ENCODE measurements at regions not wholly inside any gene's neighbourhood (a gene's known extent, or its start where the extent isn't known, plus 50 kb on each side); places are given as distances from the start of the nearest gene placed in this dataset.

DNA sequence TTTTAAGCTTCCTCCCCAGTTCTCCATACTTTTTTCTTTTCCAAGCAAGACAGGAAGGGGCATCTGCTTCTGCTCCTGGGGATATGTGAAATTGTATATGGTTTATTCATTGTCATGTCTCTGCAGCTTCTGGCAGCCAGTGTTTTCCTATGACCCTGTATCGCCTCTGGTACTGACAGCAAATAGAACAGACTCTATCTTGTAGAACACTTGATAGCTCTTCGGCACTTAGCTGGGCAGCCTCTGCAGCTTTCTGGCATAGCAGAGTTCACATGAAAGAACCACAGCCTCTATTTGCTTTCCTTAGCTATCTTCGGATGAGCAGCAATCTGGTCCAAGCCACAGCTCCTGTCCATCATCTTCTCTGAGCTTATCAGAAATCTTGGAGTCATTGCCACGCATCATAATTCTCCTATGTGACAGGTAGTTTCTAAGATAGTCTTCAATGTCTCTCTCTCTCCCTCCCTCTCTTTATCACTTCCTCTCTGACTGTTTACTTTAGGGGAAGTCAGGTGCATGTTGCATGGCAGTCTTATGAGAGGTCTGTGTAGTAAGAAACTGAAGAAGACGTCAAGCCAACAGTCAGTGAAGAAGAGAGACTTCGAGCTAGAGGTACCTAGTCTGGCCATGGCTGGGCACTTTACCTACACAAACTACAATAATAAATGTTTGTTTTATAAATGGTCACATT, 627.7 kb upstream of the CDH2 start:
- TF ChIP-seq POLR2A (IDR thresholded peaks at IDR 0.05; ENCODE audit: control extremely low read depth in 1 of 2, low read depth in 2 of 2, low read length in 2 of 2) (no peak), HDAC2 (IDR thresholded peaks at IDR 0.05; ENCODE audit: borderline replicate concordance in 1 of 2, low read depth in 2 of 2, low read length in 2 of 2) (no peak), CTCF (IDR thresholded peaks at IDR 0.05; ENCODE audit: control extremely low read depth in 1 of 3, insufficient read depth in 1 of 3, low read depth in 1 of 3, low read length in 3 of 3) (no peak), KDM1A (IDR thresholded peaks at IDR 0.05; ENCODE audit: borderline replicate concordance, low read length) (no peak), SP1 (IDR thresholded peaks at IDR 0.05; ENCODE audit: low read depth, low read length) (no peak), FOSL1 (IDR thresholded peaks at IDR 0.05; ENCODE audit: insufficient read depth, low read depth, low read length) (no peak), GABPA (IDR thresholded peaks at IDR 0.05; ENCODE audit: borderline replicate concordance, insufficient read depth, low read length) (no peak), YY1 (IDR thresholded peaks at IDR 0.05; ENCODE audit: low read depth, low read length) (no peak), RFX5 (IDR thresholded peaks at IDR 0.05; ENCODE audit: borderline replicate concordance, low read depth, low read length) (no peak)
